Cardiac muscle cell (in vitro differentiated cells and primary cell): ENCODE measurements at regions not wholly inside any gene's neighbourhood (a gene's known extent, or its start where the extent isn't known, plus 50 kb on each side); places are given as distances from the start of the nearest gene placed in this dataset.
"Not testable (repeated sequence)": the region's sequence is repeated elsewhere in the genome, so short reads cannot be mapped to it uniquely, and the experiment has no call there.

Source experiments
- DNase-seq, 2 donors: peaks; one replicate each; pipeline versions ENCODE4 v3.0.0 to v3.0.0-alpha.2; 2010 to 2017; ENCODE audit warnings: low read depth in 1 of 2, low spot score in 1 of 2
- H3K27ac ChIP-seq: fragments of 200-600 bp; sonication (generic); 2 replicates; pipeline ENCODE4 v1.5.1; 2016
- H3K27me3 ChIP-seq: fragments of 200-600 bp; sonication (generic); 2 replicates; pipeline ENCODE4 v1.6.0; 2016; ENCODE audit warnings: control low read depth
- H3K36me3 ChIP-seq: fragments of 200-600 bp; sonication (generic); 2 replicates; pipeline ENCODE4 v1.5.1; 2016; ENCODE audit warnings: control low read depth
- H3K4me1 ChIP-seq: fragments of 200-600 bp; sonication (generic); 2 replicates; pipeline ENCODE4 v1.8.1; 2017; ENCODE audit warnings: low read depth, mild to moderate bottlenecking, mixed run types
- H3K4me3 ChIP-seq: fragments of 200-600 bp; sonication (generic); 2 replicates; pipeline ENCODE4 v1.5.1; 2016; ENCODE audit warnings: mild to moderate bottlenecking
- H3K9me3 ChIP-seq: fragments of 200-600 bp; sonication (generic); 2 replicates; pipeline ENCODE4 v1.5.1; 2017; ENCODE audit warnings: low read depth, mild to moderate bottlenecking, control low read depth
- TF ChIP-seq, protein P1 (sequence below): IDR thresholded peaks from 2 replicates; pipeline ENCODE4 v1.5.1; 2012; ENCODE audit warnings: low read depth, mild to moderate bottlenecking, low read length

DNA sequence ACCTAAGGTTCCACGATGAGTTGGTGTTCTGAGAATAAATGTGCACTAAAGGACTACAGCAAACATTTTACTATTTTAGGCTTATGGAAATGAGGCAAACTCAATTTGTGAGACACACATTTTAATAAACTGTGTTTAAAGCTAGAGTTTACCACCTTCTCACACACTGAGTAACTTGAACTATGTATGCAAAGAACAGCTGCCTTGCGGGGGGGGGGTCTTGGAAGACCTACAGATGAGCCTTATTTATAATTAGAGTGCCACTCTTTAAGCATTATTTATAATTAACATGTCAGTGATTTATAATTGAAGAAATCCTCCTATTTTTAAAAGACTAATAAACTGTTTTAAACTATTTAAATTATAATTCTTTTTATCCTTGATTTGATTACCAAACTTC lies 300.4 kb downstream of the DLEU7 start:
- TF ChIP-seq, protein P1, sequence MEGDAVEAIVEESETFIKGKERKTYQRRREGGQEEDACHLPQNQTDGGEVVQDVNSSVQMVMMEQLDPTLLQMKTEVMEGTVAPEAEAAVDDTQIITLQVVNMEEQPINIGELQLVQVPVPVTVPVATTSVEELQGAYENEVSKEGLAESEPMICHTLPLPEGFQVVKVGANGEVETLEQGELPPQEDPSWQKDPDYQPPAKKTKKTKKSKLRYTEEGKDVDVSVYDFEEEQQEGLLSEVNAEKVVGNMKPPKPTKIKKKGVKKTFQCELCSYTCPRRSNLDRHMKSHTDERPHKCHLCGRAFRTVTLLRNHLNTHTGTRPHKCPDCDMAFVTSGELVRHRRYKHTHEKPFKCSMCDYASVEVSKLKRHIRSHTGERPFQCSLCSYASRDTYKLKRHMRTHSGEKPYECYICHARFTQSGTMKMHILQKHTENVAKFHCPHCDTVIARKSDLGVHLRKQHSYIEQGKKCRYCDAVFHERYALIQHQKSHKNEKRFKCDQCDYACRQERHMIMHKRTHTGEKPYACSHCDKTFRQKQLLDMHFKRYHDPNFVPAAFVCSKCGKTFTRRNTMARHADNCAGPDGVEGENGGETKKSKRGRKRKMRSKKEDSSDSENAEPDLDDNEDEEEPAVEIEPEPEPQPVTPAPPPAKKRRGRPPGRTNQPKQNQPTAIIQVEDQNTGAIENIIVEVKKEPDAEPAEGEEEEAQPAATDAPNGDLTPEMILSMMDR, result no peak
- Histone ChIP-seq H3K4me1 (no peaks in the 10 kb centered on the region), H3K27ac (no peak overlapping the region), H3K36me3 (no peaks in the 10 kb centered on the region), H3K27me3 (no peaks in the 10 kb centered on the region), H3K9me3 (no peaks in the 10 kb centered on the region), H3K4me3 (no peak overlapping the region)
- DNase-seq, result no peak

DNA sequence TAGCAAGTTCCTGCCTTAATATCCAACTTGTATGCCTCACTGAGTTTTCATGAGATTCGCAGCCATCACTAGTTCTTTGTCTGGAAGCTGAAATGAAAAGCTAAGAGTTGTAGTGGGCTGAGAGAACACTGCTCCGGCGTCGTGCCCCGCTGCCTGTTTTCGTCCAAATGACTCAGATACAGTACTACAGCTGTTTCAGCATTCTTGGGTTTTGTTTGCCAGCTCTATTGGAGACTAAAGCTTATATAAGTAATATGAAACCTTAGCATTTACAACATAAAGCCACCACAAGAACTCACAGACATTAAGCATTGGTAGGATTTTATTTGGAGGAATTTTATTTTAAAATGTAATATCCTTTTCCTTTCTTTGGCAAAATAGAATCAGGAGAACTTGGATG lies 299.7 kb downstream of the DLEU7 start:
- TF ChIP-seq, protein P1, result no peak
- Histone ChIP-seq H3K36me3 (no peaks in the 10 kb centered on the region), H3K4me1 (no peaks in the 10 kb centered on the region), H3K9me3 (no peaks in the 10 kb centered on the region), H3K4me3 (no peak overlapping the region), H3K27me3 (no peaks in the 10 kb centered on the region), H3K27ac (no peak overlapping the region)
- DNase-seq, result peak in 1 of 2 donors; percentile 80

DNA sequence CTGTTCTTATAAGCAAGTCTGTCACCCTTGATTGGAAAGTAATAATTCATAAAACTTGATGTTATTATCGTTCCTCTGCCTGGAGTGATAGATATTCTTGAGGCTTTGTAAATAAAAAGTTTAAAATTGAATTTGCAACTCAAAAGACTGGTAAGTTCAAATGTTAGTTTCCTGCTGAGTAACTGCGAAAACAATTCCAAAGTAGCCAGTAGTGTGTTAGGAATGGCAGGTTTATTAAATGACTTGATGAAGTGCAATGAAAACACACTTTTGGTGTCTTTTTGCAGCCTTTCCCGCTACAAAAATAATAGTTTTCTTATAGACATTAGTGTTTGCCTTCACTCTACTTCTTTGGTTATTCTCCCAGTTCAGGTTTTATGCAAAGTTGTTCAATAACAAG lies 299.3 kb downstream of the DLEU7 start:
- no peak for DNase-seq
- TF ChIP-seq, protein P1, result no peak
- Histone ChIP-seq H3K4me1 (no peaks in the 10 kb centered on the region), H3K27ac (no peak overlapping the region), H3K4me3 (no peak overlapping the region), H3K27me3 (no peaks in the 10 kb centered on the region), H3K9me3 (no peaks in the 10 kb centered on the region), H3K36me3 (no peaks in the 10 kb centered on the region)

DNA sequence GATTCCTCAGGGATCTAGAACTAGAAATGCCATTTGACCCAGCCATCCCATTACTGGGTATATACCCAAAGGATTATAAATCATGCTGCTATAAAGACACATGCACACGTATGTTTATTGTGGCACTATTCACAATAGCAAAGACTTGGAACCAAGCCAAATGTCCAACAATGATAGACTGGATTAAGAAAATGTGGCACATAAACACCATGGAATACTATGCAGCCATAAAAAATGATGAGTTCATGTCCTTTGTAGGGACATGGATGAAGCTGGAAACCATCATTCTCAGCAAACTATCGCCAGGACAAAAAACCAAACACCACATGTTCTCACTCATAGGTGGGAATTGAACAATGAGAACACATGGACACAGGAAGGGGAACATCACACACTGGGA lies 296.3 kb downstream of the DLEU7 start:
- not testable (repeated sequence) for H3K27me3 ChIP-seq, H3K36me3 ChIP-seq, DNase-seq, H3K4me3 ChIP-seq, H3K4me1 ChIP-seq, H3K9me3 ChIP-seq, H3K27ac ChIP-seq

DNA sequence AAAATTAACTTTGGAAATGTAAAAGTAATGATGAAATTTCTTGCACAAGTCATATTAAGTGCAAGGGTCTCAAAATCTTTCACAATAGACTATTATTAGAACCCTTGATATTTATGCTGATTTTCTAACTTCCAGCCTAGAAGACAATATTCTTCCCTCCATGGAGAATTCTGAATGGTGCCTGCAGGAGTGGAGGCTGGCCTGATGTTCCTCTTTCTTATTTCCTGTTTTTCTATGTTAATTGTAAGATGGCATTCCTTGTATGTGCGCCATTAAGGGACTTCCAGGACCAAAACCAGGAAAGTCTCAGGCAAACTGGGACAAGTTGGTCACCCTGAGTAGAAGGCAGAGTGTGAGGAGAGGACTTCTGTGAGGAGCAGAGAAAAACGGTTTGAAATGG lies 294.9 kb downstream of the DLEU7 start:
- Histone ChIP-seq H3K9me3 (no peaks in the 10 kb centered on the region), H3K27me3 (no peaks in the 10 kb centered on the region), H3K27ac (no peak overlapping the region), H3K4me1 (no peaks in the 10 kb centered on the region), H3K36me3 (no peaks in the 10 kb centered on the region), H3K4me3 (no peak overlapping the region)
- DNase-seq, result no peak
- TF ChIP-seq, protein P1, result no peak

DNA sequence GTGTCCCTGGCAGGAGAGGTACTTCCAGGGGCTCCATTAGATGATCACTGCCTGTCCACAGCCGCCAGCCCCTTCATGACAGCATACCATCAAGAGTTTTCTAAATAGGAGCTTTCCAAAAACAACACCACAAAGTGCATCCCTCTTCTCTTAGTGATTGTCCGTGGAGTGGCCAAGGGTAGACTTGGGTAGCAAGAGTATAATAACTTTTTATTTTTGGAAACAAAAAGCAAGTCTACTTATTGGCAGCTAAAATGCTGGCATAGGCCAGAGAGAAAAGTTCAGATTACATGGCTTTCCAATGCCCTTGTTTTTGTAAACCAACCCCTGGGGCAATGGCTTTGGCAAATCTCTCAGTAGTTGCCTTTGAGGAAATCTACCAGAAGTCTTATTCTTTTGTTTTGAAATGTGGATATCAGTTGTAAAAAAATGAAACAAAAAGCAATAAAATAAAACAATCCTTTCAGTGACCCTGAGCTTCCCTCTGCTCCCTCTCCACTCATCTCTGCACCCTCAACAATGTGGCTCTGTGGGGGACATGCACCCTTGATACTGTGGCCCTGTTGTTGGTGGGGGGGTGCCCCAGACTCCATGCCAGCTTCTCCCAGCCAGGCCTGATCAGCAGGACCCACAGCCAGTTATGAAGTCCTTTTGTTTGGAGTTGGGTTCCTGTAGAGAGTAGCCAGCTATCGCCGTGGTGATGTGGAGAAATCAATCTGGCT lies 294.1 kb downstream of the DLEU7 start:
- Histone ChIP-seq H3K36me3 (no peaks in the 10 kb centered on the region), H3K9me3 (no peaks in the 10 kb centered on the region), H3K27ac (no peak overlapping the region), H3K27me3 (no peaks in the 10 kb centered on the region), H3K4me3 (no peak overlapping the region), H3K4me1 (no peaks in the 10 kb centered on the region)
- DNase-seq, result no peak
- TF ChIP-seq, protein P1, result no peak
